ENCODE measurements at regions not wholly inside any gene's neighbourhood (a gene's known extent, or its start where the extent isn't known, plus 50 kb on each side); places are given as distances from the start of the nearest gene placed in this dataset.

DNA sequence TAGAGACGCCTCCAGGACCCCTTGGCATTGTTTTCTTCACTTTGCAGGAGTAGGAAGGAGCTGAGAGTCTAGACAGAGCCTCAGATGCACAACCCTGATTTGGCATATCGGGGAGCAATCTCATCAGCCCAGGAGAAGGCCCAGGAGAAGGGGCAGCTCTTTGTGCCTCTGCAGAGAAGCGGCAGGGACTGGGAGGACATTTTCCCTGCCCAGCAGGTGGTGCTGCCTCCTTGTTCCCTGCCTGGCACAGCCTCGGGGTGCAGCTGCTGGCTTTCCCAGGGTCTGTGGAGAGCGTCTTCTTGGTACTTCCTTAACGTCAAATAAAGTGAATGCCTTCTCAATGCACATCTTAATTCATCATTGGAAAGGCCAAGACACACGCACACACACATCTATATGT, 419.5 kb downstream of the TMEM121 start:
- Histone ChIP-seq H3K27ac (ENCODE audit: insufficient read depth, low read depth, low read length) (no peak overlapping the region), H3K9me1 (replicated peaks; ENCODE audit: control insufficient read depth, extremely low read depth, insufficient read depth, low read length) (no peaks in the 10 kb centered on the region), H3K79me2 (ENCODE audit: control insufficient read depth, insufficient read depth, low read length) (no peaks in the 10 kb centered on the region), H3K9me3 (replicated peaks; ENCODE audit: control insufficient read depth, insufficient read depth, low read length) (no peaks in the 10 kb centered on the region), H3K4me3 (replicated peaks in 1 of 3; ENCODE audit: insufficient read depth in 1 of 3, low read depth in 1 of 3, low read length in 3 of 3) (no peak overlapping the region), H3K4me1 (ENCODE audit: control insufficient read depth, extremely low read depth, insufficient read depth, low read length) (no peaks in the 10 kb centered on the region), H3K27me3 (ENCODE audit: control insufficient read depth in 2 of 2, insufficient read depth in 2 of 2, low read length in 2 of 2) (no peaks in the 10 kb centered on the region), H3K4me2 (ENCODE audit: insufficient read depth, low read length) (no peak overlapping the region), H4K20me1 (replicated peaks; ENCODE audit: control insufficient read depth, extremely low read depth, insufficient read depth, low read length) (no peaks in the 10 kb centered on the region), H2AFZ (ENCODE audit: low read depth, low read length) (no peak overlapping the region), H3K36me3 (ENCODE audit: control insufficient read depth in 2 of 2, extremely low read depth in 1 of 2, insufficient read depth in 2 of 2, low read length in 2 of 2) (no peaks in the 10 kb centered on the region), H3K9ac (replicated peaks; ENCODE audit: extremely low read depth, insufficient read depth, low read length) (no peak overlapping the region)
- TF ChIP-seq JUN (IDR thresholded peaks at IDR 0.05; ENCODE audit: borderline replicate concordance, insufficient read depth, insufficient read length, low read depth) (no peak), POLR2A (IDR thresholded peaks at IDR 0.05; ENCODE audit: low read depth, low read length) (no peak), CTCF (IDR thresholded peaks at IDR 0.05; ENCODE audit: extremely low read depth in 1 of 2, insufficient read depth in 1 of 2, low read depth in 1 of 2, low read length in 2 of 2) (no peak), GATA2 (IDR thresholded peaks at IDR 0.05; ENCODE audit: insufficient read depth, insufficient read length, low read depth, low read length) (no peak), FOS (IDR thresholded peaks at IDR 0.05; ENCODE audit: borderline replicate concordance, insufficient read depth, low read length) (no peak), POLR2AphosphoS5 (IDR thresholded peaks at IDR 0.05; ENCODE audit: insufficient read depth, low read depth, low read length) (no peak), MYC (IDR thresholded peaks at IDR 0.05; ENCODE audit: low read depth, low read length) (no peak), EZH2 (IDR thresholded peaks at IDR 0.05; ENCODE audit: borderline replicate concordance, low read depth, low read length, severe bottlenecking) (no peak)
- TF ChIP-seq, protein P1, sequence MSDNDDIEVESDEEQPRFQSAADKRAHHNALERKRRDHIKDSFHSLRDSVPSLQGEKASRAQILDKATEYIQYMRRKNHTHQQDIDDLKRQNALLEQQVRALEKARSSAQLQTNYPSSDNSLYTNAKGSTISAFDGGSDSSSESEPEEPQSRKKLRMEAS (IDR thresholded peaks at IDR 0.05; ENCODE audit: insufficient read depth, insufficient read length), result no peak
- POLR2A ChIA-PET, result no interaction called here
- CTCF ChIA-PET, result no interaction called here
- no TSS peak for BruUV-seq (replicated peaks)
- DNase-seq (ENCODE audit: low read depth, low spot score) (no peak), FAIRE-seq (no peak)
- dilution Hi-C loops (cut with MboI; ENCODE audit: extremely low pct_ligation_motif_present, low sequenced_read_pairs) (no loop called here), intact Hi-C loops (cut with micrococcal nuclease) (no loop called here)

Measured in endothelial cell of umbilical vein (primary cell).